HG02981 (cell line): ENCODE measurements at regions not wholly inside any gene's neighbourhood (a gene's known extent, or its start where the extent isn't known, plus 50 kb on each side); places are given as distances from the start of the nearest gene placed in this dataset.

Experiments
- ATAC-seq: cut with Tn5 transposase; IDR thresholded peaks from one replicate; pipeline ENCODE4 v1.9.1; 2021; ENCODE audit warnings: mild to moderate bottlenecking, moderate library complexity; ENCODE audit not compliant: unreplicated experiment

DNA sequence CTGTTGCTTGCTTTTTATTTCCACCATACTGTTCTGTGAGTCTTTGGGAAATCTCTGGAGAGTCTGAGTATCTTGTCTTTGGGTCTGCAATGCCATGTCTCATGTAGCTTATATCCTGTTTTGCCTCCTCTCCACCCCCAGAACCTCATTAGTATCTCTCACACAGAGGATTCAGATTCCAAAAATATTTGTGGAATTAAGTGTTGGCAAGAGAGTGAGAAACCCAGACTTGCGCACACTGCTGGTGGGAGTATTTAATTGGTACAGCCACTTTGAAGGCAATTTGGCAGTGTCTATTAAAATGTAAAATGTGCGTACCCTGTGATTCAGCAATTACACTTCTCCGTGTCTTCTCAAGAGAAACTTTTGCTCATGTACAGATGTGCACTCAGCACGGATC lies 68.6 kb downstream of the ZNF621 start:
- no peak for ATAC-seq

DNA sequence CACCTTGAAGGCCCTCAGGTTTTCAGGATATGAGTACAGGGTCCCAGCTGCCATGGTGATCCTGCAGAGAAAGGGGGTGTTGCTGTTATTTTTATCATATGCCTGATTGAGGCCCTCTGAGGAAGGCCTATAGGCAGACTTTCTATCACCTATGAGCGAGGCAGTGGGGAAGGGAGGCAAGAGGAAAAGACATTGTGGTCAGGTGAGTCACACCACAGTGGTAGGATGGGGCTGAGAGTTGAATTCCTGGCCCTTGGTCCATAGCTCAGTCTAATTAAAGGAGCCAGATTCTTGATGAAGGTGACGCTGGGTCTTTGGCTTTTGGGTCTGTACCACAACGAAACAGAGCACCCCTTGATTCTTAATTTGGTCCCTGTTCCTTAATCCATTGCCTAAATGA lies 72.7 kb downstream of the ZNF621 start:
- ATAC-seq: no peak

DNA sequence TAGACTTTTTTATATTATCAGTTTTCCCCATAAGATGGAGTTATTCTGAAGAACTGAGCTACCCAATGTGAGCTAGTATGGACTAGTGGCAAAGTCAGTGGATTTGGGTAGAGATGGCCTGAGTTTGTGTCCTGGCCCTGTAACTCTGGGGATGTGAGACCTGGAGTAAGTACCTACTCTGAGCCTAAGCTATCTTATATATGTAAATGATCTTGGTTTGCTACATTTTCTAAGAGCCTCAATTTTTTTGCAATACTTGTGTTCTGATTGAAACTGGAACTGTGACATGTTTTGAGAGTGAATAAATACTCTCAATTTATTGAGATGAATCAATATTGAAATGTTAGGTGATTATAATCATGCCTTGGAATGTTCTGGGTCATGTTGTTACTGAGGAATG lies 73.6 kb downstream of the ZNF621 start:
- no peak for ATAC-seq

DNA sequence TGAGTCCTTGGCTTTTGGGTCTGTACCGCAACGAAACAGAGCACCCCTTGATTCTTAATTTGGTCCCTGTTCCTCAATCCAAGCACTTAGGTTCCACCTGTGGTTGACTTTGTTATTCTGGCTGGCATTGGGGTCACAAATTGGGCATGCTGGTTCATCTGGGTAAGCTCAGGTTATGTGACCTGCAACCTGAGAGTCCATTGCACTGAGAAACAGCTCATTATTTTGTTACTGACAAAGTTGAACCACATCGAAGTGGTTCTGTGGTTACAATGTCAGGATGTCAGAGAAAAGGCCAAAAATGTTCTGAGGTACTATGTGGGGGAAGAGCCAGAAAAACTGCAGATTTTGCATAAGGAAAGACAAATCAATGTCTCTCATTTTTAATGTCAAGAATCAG lies 74.2 kb downstream of the ZNF621 start:
- no peak for ATAC-seq

DNA sequence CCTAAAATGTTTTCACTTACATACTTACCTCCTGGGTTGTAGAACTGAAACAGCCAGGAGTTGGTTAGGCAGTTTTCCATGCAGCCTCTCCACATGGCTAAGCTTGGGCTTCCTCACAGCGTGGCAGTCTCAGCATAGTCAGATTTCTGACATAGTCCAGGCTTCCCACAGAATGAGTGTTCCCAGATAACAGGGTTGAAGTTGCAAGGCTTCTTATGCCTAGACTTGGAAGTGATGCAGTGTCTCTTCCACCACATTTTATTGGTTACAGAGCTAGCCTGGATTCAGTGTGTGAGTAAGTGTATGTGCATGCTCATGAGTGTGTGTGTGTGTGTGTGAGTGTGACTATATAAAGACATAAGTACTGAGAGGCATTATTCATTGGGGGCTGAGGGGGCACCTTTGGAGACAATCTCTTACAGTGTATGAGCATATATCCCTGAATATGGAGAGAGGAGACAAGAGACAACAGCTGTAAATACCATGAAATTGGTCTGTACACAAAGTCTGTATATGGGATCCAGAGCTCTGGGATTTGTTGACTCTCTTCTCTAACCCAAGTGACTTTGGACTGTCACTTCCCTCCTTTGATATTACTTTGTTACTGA lies 78.1 kb downstream of the ZNF621 start:
- ATAC-seq: no peak

DNA sequence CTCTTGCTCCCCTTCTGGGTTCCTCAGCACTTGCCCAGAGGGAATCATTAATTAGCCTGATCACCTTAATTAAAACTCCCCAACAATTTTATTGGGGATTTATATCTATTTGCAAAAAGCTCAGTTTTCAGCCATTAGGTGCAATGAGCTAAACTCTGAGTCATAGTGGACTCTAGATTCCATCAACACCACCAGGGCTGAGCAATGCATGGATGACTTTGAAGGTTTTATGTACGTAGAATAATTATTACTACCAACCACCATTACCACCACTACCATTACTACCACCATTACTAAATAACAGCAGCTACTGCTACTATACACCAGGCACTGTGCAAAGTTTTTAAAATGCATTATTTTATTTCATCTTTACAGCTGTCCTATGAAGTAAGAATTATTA lies 81.2 kb downstream of the ZNF621 start:
- ATAC-seq: no peak

DNA sequence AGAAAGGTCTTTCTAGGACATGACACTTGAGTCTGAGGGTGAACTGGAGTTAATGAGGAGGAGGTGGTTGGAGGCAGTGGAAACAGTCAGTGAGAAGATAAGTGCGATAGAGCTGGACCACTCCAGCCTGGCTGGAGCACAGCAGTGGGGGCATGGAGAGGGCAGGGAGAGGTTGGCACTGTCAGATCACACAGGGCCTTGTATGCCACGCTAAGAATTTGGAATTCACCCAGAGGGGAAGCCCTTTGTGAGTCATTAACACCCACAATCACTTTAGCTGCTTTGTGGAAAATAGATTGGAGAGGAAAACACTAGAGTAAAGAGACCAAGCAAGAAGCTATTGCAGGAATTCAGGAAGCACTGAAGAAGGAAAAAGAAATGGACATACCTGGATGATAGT lies 83.3 kb downstream of the ZNF621 start:
- ATAC-seq: no peak

DNA sequence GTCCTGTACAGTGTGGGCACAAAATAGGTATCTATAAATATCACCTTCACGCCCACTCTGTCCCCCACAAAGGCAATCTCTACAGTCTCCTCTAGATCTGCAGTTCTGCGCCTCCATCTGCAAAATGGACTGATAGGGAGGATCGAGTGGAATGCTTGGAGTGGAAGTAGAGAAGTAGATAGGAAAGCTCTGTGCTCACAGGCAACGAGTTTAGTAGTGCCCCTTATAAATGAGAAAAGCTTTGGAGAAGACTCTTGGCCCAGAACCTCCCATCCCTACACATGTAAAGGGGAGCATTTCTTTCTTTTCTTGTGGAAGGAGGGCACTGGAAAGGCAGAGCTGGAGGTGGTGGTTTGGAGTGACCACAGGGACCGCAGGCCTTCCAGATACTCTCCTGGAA lies 88.5 kb downstream of the ZNF621 start:
- ATAC-seq: no peak

DNA sequence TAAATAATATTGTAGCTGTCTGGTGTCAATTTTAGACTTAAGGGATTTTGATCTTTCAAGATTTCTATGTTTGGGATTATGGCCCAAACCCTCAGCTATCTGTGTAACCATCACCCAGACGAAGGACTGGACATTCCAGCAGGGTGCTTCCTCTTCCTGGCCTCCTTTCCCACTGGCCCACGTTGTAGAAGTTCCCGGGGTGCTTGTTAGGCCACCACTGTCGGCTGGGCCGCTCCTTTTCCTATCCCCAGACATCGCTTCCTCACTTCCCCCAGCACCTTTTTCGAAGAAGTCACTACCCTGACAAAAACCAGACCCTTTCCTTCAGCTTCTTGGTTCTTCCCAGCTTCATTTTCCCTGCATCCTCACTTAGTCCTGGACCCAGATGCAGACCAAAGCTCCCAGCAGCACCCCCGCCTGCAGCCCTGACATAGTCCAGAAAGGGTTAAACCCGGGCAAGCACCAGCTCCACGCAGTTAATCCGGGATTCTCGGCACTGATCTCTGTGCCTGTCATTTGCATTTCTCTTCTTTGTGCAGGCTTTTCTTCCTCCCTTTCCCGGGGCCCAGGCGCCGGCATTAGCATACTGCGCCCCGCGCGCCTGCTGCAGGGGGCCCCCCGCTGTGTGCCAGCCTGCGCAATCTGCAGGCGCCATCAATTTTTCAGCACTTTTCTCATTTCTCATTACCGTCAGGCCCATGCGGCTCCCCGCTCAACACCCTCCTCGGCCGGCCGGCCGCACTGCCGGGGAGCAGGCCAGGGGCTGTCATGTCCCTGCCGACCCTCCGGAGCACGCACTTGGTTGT lies 90.6 kb downstream of the ZNF621 start:
- no peak for ATAC-seq

DNA sequence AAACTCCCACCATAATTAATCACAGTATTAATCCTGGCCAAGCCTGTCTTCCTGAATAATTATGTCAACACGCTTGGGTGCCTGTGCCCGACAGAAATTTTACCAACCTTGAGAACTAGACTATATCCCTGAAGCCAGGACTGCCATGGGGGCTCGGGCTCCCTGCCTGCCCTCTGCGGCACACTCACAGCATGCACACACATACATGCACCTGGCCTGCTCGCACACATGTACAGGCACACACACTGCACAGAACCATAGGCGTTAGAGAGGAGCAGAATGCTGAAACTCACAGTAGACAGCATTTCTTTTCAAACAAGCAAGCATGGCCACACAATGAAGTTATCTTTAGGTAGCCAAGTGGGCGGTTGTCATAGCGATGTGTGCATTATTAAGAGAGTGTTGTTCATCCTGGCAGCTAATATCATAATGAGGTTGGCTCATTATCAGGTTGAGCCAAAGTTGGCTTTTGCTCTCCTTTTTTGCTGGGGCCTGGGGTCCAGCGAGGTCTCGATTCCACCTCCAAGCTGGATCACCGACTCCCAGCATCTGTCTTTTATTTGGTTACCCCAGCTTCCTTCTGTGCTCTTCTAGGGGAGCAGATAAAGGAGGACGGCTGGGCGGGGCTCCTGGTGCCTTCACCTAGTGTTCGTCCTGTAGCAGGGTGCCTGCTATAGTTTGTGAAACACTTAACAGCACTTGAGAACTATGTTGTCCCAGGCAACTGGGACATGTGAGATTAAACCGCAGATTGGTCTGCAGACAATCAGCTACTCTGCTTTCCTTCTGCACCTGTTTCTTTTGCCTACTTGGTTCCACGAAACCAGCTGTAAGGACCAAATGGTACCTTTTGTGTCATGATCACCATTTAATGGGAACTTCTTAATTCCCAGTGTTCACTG lies 91.4 kb downstream of the ZNF621 start:
- ATAC-seq: no peak

DNA sequence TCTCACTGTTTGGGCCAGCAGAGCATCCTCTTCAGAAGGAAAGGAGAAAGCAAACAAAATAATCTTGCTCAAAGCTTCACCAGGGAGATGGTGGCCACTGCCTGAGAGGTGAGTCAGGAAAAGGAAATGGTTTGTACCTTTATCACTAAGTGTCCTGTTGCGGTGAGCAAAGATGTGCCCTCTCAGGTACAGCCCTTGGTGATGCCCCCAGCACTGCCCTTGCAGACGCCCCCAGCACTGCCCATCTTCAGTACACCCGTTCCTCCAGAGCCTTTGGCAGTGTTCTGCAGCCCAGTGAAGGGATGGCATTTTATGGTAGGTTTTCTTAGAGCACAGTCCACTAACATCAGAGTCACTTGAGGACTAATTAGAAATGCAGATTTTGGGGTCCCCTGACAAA lies 92.3 kb downstream of the ZNF621 start:
- ATAC-seq: no peak

DNA sequence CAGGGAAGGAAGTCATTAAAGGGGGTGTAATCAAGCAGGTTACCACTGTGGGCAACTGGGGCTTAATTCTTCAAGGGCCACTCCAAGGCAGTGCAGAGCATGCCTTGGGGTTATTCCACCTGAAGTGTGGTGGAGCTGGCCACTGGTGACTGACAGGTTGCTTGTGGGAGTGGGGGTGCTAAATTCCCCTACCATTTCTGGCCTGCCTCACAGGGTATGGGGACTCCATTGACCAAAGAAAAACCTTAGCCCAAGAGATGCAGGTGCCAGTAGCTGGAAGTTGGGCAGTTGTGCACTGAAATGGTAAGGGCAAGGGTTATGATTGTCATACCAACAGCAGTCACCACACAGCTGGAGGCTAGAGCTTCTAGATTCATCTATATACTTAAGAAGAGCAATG lies 93.4 kb downstream of the ZNF621 start:
- no peak for ATAC-seq

DNA sequence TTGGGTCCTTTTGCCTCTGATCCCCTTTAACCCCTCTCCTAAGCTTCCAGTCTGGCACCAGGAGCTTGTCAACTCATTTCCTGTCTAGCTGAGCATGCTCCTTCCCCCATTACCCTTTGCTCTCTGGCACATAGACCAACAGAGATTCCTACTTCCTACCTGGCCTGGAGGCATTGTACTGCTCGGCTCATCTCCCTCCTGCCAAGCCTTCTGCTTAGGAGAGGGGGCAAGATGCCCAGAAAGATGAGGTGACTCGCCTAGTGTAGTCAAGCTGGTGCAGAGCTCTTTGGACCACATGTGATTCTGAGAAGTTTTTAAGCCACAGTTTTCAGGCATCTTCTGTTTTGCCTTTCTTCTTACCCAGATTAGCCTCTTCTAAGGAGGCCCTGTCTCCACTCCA lies 95.4 kb downstream of the ZNF621 start:
- no peak for ATAC-seq

DNA sequence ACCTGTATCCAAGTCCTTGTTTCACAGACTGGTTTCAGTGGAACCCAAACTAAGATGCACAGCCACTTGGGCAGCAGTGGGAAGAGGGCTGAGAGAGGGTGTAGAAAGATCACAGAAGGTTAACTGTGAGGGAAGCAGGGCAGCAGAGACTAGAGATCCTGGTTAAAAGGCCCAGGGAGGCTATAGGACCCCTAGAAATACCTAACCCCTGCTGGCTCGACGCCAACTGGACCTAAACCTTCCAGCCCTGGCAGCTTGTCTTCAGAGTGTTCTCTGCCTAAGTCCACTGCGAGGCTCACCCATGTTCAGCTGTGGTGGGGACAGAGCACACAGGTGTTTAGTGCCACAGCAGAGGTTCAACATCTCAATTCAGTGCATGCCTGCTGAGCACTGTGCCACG lies 96.5 kb downstream of the ZNF621 start:
- no peak for ATAC-seq

DNA sequence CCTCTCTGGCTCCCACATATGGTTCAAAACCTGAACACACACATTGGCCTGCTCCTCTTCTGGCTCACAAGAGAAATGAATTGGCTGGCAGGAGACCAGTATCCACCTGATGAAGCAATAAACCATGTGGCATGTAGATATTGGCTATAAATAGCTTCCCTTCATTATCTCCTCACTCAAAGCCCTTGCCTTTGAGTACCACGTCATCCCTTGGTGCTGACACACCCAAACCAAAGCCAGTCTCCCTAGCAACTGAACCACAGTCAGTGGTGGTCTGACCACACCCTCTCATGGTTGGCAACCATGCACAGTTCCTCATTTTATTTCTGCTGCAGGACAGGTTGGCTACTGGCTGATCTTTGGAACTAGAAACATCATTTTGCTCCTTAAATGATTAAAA lies 98.8 kb downstream of the ZNF621 start:
- peak; percentile 88 for ATAC-seq

DNA sequence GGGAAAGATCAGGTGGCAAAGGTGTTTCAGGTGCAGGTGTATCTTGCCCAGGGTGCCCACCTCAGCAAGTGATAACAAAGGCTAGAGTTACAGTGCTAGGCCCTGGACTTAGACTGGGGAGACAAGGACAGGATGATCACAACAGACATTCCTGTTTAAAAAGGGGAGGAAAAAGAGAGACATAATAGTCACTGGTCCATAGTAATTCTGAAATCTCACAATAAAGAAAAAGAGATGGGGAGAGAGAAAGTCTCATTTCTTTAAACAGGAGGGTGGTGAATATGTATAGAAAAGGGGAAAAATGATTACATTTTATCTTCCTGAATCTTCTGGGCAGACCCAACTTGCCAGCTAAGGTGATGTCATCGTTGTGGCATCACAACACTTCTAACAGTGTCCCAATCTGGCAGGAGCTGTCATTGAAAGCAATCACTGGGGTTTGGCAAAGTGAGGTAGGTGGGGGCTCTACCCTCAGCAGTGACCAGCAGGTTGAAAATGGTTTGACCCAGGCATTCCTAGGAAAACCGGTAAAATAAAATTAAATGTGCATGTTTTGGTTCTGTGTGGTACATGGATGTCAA lies 99.5 kb downstream of the ZNF621 start:
- no peak for ATAC-seq

DNA sequence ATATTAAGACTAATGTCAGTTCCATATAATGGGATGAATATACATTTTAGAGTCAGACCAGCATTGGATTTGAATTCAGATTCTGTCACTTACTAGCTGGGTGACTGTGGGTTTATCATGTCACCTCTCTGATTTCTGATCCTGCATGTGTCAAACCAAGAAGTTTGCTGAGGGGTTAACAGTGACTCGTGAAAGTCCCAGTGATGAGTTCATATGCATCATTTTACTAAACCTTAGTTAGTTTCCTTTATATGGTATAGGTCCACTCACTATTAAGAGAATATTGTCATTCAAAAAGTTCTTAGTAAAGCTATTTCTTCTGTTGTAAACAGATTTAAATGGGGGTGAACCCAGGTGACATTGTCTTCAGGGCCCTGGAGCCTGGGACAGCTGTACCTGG lies 102.3 kb downstream of the ZNF621 start:
- ATAC-seq: no peak

DNA sequence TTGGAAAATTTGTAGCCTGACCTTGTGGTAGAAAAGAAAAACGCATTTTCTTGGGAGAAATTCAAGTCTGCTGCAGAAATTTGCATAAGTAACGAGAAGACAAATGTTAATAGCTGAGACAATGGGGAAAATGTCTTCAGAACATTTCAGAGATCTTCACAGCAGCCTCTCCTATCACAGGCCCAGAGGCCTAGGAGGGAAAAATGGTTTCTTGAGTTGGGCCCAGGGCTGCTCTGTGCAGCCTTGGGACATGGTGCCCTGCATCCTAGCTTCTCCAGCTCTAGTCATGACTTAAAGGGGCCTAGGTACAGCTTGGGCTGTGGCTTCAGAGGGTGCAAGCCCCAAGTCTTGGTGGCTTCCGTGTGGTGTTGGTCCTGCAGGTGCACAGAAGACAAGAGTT lies 104.2 kb downstream of the ZNF621 start:
- ATAC-seq: no peak

DNA sequence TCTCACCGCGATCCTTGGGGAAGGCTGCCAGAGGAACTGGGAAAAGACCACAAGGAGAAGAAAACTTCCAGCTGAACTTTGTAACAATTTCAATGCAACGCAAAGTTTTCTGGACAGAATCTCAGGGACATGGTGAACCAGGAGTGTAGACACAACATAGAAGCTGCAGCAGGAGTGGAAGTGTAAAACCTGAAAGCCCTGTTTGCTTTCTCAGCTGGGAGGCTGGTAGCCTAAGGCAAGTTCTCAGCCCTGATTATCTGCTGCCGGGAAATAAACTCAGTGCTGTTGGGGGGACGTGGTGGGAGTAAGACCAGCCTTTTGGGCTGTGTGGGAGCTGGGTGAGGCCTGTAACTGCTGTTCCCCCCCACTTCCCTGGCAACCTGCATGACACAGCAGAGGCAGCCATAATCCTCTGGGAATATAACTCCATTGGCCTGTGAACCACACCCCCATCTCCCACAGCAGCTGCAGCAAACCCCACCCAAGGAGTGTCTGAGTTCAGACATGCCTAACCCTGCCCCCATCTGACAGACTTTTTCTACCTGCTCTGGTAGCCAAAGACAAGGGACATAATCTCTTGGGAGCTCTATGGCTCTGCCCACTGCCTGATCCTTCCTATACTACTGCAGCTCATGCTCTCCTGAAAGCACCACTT lies 106.7 kb downstream of the ZNF621 start:
- no peak for ATAC-seq

DNA sequence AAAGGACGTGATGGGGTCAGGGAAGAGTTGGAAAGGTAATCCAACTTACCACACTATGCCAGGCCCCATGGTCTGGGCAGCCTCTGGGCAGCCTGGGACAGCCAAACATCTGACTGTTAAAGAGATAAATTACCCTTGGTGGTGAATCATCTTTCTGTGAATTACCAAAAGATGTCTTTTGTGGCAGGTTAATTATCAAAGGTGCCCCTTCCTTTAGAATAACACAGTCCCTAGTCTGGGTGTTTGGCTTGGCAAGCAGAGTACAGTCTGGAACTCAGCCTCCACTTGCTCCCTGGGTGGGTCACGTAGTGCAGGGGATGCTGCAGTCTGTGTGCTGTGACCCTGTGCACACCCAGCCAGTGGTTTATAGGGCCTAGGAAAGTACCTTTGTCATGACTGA lies 113.1 kb downstream of the ZNF621 start:
- ATAC-seq: no peak

DNA sequence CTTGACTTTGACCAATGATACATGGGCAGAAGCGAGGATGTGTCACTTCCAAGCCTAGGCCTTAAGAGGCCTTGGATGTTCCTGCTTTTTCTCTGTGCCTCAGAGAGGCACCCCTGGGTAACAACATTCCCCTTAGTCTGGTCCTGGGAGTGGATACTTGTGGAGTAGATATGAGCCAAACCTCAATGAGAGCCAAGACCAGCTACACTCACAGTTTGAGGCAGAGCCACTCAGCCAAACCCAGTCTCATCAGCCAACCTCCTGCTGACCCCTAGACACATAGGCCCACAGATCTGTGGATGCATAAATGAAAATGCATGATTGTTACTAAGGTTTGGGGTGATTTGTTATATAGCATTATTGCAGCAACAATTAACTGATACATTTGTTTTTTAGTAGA lies 114.2 kb downstream of the ZNF621 start:
- ATAC-seq: no peak
